Loucy (cell line): ENCODE measurements at regions not wholly inside any gene's neighbourhood (a gene's known extent, or its start where the extent isn't known, plus 50 kb on each side); places are given as distances from the start of the nearest gene placed in this dataset.

ENCODE experiments used
- H2AFZ ChIP-seq: fragments of 200-600 bp; sonication (generic); 2 replicates; pipeline ENCODE4 v1.6.0; 2016; ENCODE audit warnings: antibody characterized with exemption, mild to moderate bottlenecking, low read length, moderate library complexity
- H3F3A ChIP-seq: fragments of 200-600 bp; 2 replicates; pipeline ENCODE4 v1.6.0; 2016; ENCODE audit warnings: antibody characterized with exemption, low read depth, mild to moderate bottlenecking
- H3K27me3 ChIP-seq: fragments of 200-600 bp; sonication (generic); 2 replicates; pipeline ENCODE4 v1.6.1; 2014; ENCODE audit warnings: low read length, mild to moderate bottlenecking; ENCODE audit not compliant: insufficient read depth, poor library complexity, severe bottlenecking
- H3K36me3 ChIP-seq: fragments of 200-600 bp; sonication (generic); 2 replicates; pipeline ENCODE4 v1.6.1; 2016; ENCODE audit warnings: low read length; ENCODE audit not compliant: insufficient read depth
- H3K4me1 ChIP-seq: fragments of 200-600 bp; sonication (generic); 2 replicates; pipeline ENCODE4 v1.5.1; 2014; ENCODE audit warnings: low read length, mild to moderate bottlenecking; ENCODE audit not compliant: insufficient read depth, poor library complexity, severe bottlenecking
- H3K4me2 ChIP-seq: fragments of 200-600 bp; sonication (generic); 2 replicates; pipeline ENCODE4 v1.6.0; 2014; ENCODE audit warnings: antibody characterized with exemption, low read length, low read depth, mild to moderate bottlenecking; ENCODE audit not compliant: poor library complexity, severe bottlenecking
- H3K4me3 ChIP-seq: fragments of 200-600 bp; sonication (generic); 2 replicates; pipeline ENCODE4 v1.5.1; 2014; ENCODE audit warnings: low read length, mild to moderate bottlenecking, mixed read lengths; ENCODE audit not compliant: poor library complexity, severe bottlenecking
- H3K79me2 ChIP-seq: fragments of 200-600 bp; sonication (generic); 2 replicates; pipeline ENCODE4 v1.6.1; 2014; ENCODE audit warnings: low read length; ENCODE audit not compliant: insufficient read depth
- H3K9ac ChIP-seq: fragments of 200-600 bp; sonication (generic); 2 replicates; pipeline ENCODE4 v1.6.0; 2014; ENCODE audit warnings: mild to moderate bottlenecking, low read depth, low read length, moderate library complexity; ENCODE audit not compliant: poor library complexity, severe bottlenecking
- H3K9me2 ChIP-seq: fragments of 200-600 bp; sonication (generic); replicated peaks from 2 replicates; pipeline ENCODE4 v1.6.1; 2016; ENCODE audit warnings: low read depth, low read length, mixed read lengths
- H3K9me3 ChIP-seq: fragments of 200-600 bp; sonication (generic); 2 replicates; pipeline ENCODE4 v1.6.1; 2014; ENCODE audit warnings: mild to moderate bottlenecking, antibody characterized with exemption, low read length, low read depth; ENCODE audit not compliant: insufficient read depth
- H4K20me1 ChIP-seq: fragments of 200-600 bp; sonication (generic); 2 replicates; pipeline ENCODE4 v1.6.0; 2014; ENCODE audit warnings: antibody characterized with exemption, low read length, mild to moderate bottlenecking; ENCODE audit not compliant: insufficient read depth, poor library complexity, severe bottlenecking
- CTCF ChIP-seq: fragments of 200-600 bp; sonication (generic); conservative IDR thresholded peaks from 2 replicates; pipeline ENCODE4 v1.5.1; 2014; ENCODE audit warnings: mild to moderate bottlenecking, antibody characterized with exemption, low read length
- EZH2phosphoT487 ChIP-seq: fragments of 200-600 bp; IDR thresholded peaks from 2 replicates; pipeline ENCODE4 v1.6.1; 2018; ENCODE audit warnings: antibody characterized with exemption, mild to moderate bottlenecking, moderate library complexity, borderline replicate concordance

- Histone ChIP-seq H3K79me2 (no peaks in the 10 kb centered on the region), H3F3A (no peaks in the 10 kb centered on the region), H3K4me2 (no peak overlapping the region), H3K36me3 (no peaks in the 10 kb centered on the region), H3K4me1 (peaks cover 4% of the 10 kb centered on the region), H3K9me3 (no peaks in the 10 kb centered on the region), H3K4me3 (no peak overlapping the region), H2AFZ (no peak overlapping the region), H3K9me2 (no peaks in the 10 kb centered on the region), H3K9ac (no peak overlapping the region), H3K27me3 (no peaks in the 10 kb centered on the region), H4K20me1 (no peaks in the 10 kb centered on the region)
- TF ChIP-seq EZH2phosphoT487: no peak
- TF ChIP-seq CTCF: no peak
Measured at GRCh38 chr13:30135868-30136267, 171.5 kb downstream of the KATNAL1 start.

- Histone ChIP-seq H3K36me3 (no peaks in the 10 kb centered on the region), H3K4me2 (no peak overlapping the region), H3K27me3 (no peaks in the 10 kb centered on the region), H2AFZ (no peak overlapping the region), H3K9me3 (no peaks in the 10 kb centered on the region), H3F3A (no peaks in the 10 kb centered on the region), H4K20me1 (no peaks in the 10 kb centered on the region), H3K4me3 (no peak overlapping the region), H3K4me1 (peaks cover 4% of the 10 kb centered on the region), H3K9me2 (no peaks in the 10 kb centered on the region), H3K79me2 (no peaks in the 10 kb centered on the region), H3K9ac (no peak overlapping the region)
- TF ChIP-seq EZH2phosphoT487: no peak
- no peak for TF ChIP-seq CTCF
Measured at GRCh38 chr13:30135351-30135750, 172.0 kb downstream of the KATNAL1 start.

- Histone ChIP-seq H2AFZ (no peak overlapping the region), H3K9ac (no peak overlapping the region), H3K4me3 (no peak overlapping the region), H3K9me2 (no peaks in the 10 kb centered on the region), H3K27me3 (no peaks in the 10 kb centered on the region), H3F3A (no peaks in the 10 kb centered on the region), H4K20me1 (no peaks in the 10 kb centered on the region), H3K36me3 (no peaks in the 10 kb centered on the region), H3K9me3 (no peaks in the 10 kb centered on the region), H3K79me2 (no peaks in the 10 kb centered on the region), H3K4me2 (no peak overlapping the region), H3K4me1 (peaks cover 4% of the 10 kb centered on the region)
- TF ChIP-seq EZH2phosphoT487 (no peak), CTCF (no peak)
Measured at GRCh38 chr13:30134578-30134977, 172.8 kb downstream of the KATNAL1 start.
